Endothelial cell of umbilical vein (primary cell): ENCODE measurements at regions not wholly inside any gene's neighbourhood (a gene's known extent, or its start where the extent isn't known, plus 50 kb on each side); places are given as distances from the start of the nearest gene placed in this dataset.

Experiments used
- BruUV-seq: library from RNA; stranded (reverse); fragments of 400-500 nt; replicated peaks from 2 replicates; lab custom pipeline; 2021; lab: Mats Ljungman, UMichigan
- CTCF ChIA-PET: fragments of 300-600, 350-600 bp; sonication (Branson Sonifier 250); formaldehyde crosslinking; loops from one replicate; lab custom pipeline; 2021; ENCODE audit warnings: antibody characterized with exemption, inconsistent platforms; lab: Charles Lee
- POLR2A ChIA-PET: fragments of 300-600, 350-600 bp; sonication (Branson Sonifier 250); formaldehyde crosslinking; loops from one replicate; lab custom pipeline; 2021; ENCODE audit warnings: antibody characterized with exemption, inconsistent platforms; lab: Charles Lee
- DNase-seq: peaks from one replicate; pipeline ENCODE4 v3.0.0-alpha.2; 2011; ENCODE audit warnings: low read depth, low spot score
- FAIRE-seq: peaks from 2 replicates; lab custom pipeline; 2011; peaks lifted over from hg19 to GRCh38; lab: Jason Lieb, UNC
- H2AFZ ChIP-seq: 2 replicates; pipeline ENCODE4 v1.6.0; 2012; ENCODE audit warnings: low read depth, low read length, control low read depth, inconsistent platforms
- H3K27ac ChIP-seq: 2 replicates; pipeline ENCODE4 v1.5.1; 2011; ENCODE audit warnings: low read depth, mild to moderate bottlenecking, control low read depth, low read length, moderate library complexity; ENCODE audit not compliant: insufficient read depth
- H3K27me3 ChIP-seq, 2 experiments: 2 replicates each; pipeline versions ENCODE4 v1.6.0 to v1.6.1; 2011; ENCODE audit warnings: low read length in 2 of 2, mixed read lengths in 1 of 2; ENCODE audit not compliant: control insufficient read depth in 2 of 2, insufficient read depth in 2 of 2
- H3K36me3 ChIP-seq, 2 experiments: 2 replicates in 1 of 2; 3 replicates in 1 of 2; pipeline ENCODE4 v1.5.1; 2011; ENCODE audit warnings: low read length in 2 of 2, mild to moderate bottlenecking in 1 of 2, moderate library complexity in 1 of 2; ENCODE audit not compliant: control insufficient read depth in 2 of 2, insufficient read depth in 2 of 2; ENCODE audit errors: extremely low read depth in 1 of 2
- H3K4me1 ChIP-seq: 3 replicates; pipeline ENCODE4 v1.5.1; 2011; ENCODE audit warnings: mild to moderate bottlenecking, low read length; ENCODE audit not compliant: control insufficient read depth, insufficient read depth; ENCODE audit errors: extremely low read depth
- H3K4me2 ChIP-seq: 2 replicates; pipeline ENCODE4 v1.6.1; 2011; ENCODE audit warnings: low read length, control low read depth, mixed read lengths; ENCODE audit not compliant: insufficient read depth
- H3K4me3 ChIP-seq, 3 experiments: fragments of 200-600 bp in 1 of 3; sonication (generic), shearing (Covaris generic) in 1 of 3; replicated peaks in 1 of 3; 2 replicates each; pipeline ENCODE4 v1.5.1; 2011 to 2016; ENCODE audit warnings: control low read depth in 3 of 3, low read length in 3 of 3, mild to moderate bottlenecking in 2 of 3, inconsistent platforms in 1 of 3, low read depth in 1 of 3, moderate library complexity in 1 of 3; ENCODE audit not compliant: insufficient read depth in 1 of 3
- H3K79me2 ChIP-seq: 2 replicates; pipeline ENCODE4 v1.6.0; 2012; ENCODE audit warnings: low read length, inconsistent platforms; ENCODE audit not compliant: control insufficient read depth, insufficient read depth
- H3K9ac ChIP-seq: replicated peaks from 2 replicates; pipeline ENCODE3; 2011; ENCODE audit warnings: low read length, control low read depth; ENCODE audit not compliant: insufficient read depth; ENCODE audit errors: extremely low read depth
- H3K9me1 ChIP-seq: replicated peaks from 3 replicates; pipeline ENCODE4 v1.6.0; 2011; ENCODE audit warnings: mild to moderate bottlenecking, low read length; ENCODE audit not compliant: control insufficient read depth, insufficient read depth; ENCODE audit errors: extremely low read depth
- H3K9me3 ChIP-seq: replicated peaks from 2 replicates; pipeline ENCODE4 v1.5.1; 2012; ENCODE audit warnings: low read length, inconsistent platforms; ENCODE audit not compliant: control insufficient read depth, insufficient read depth
- H4K20me1 ChIP-seq: replicated peaks from 2 replicates; pipeline ENCODE3; 2011; ENCODE audit warnings: mild to moderate bottlenecking, low read length; ENCODE audit not compliant: control insufficient read depth, insufficient read depth; ENCODE audit errors: extremely low read depth
- CTCF ChIP-seq, 2 donors: IDR thresholded peaks; 1 replicate in 1 of 2; 2 replicates in 1 of 2; pipeline ENCODE4 v1.5.1; 2011; ENCODE audit warnings: low read length in 2 of 2, mild to moderate bottlenecking in 2 of 2, moderate library complexity in 2 of 2, control low read depth in 1 of 2, inconsistent platforms in 1 of 2, low read depth in 1 of 2; ENCODE audit not compliant: insufficient read depth in 1 of 2; ENCODE audit errors: extremely low read depth in 1 of 2
- EZH2 ChIP-seq: IDR thresholded peaks from 2 replicates; pipeline ENCODE4 v1.6.1; 2012; ENCODE audit warnings: borderline replicate concordance, low read depth, mild to moderate bottlenecking, moderate library complexity, low read length, inconsistent platforms; ENCODE audit not compliant: severe bottlenecking
- FOS ChIP-seq: IDR thresholded peaks from 2 replicates; pipeline ENCODE4 v1.6.1; 2011; ENCODE audit warnings: mild to moderate bottlenecking, low read length, moderate library complexity, borderline replicate concordance; ENCODE audit not compliant: insufficient read depth
- GATA2 ChIP-seq: IDR thresholded peaks from 2 replicates; pipeline ENCODE4 v1.7.0; 2011; ENCODE audit warnings: low read depth, mild to moderate bottlenecking, moderate library complexity, mixed read lengths, low read length; ENCODE audit not compliant: insufficient read length, insufficient read depth
- JUN ChIP-seq: IDR thresholded peaks from 2 replicates; pipeline ENCODE4 v1.6.1; 2011; ENCODE audit warnings: borderline replicate concordance, low read depth; ENCODE audit not compliant: insufficient read length, insufficient read depth
- MAX ChIP-seq: IDR thresholded peaks from 2 replicates; pipeline ENCODE4 v1.6.1; 2011; ENCODE audit not compliant: insufficient read depth, insufficient read length
- MYC ChIP-seq: IDR thresholded peaks from one replicate; pipeline ENCODE4 v1.6.1; 2011; ENCODE audit warnings: mild to moderate bottlenecking, low read depth, low read length
- POLR2A ChIP-seq: IDR thresholded peaks from 2 replicates; pipeline ENCODE4 v1.6.1; 2012; ENCODE audit warnings: low read depth, mild to moderate bottlenecking, control low read depth, low read length
- POLR2AphosphoS5 ChIP-seq: IDR thresholded peaks from 2 replicates; pipeline ENCODE4 v1.6.1; 2012; ENCODE audit warnings: low read depth, mild to moderate bottlenecking, control low read depth, low read length, moderate library complexity; ENCODE audit not compliant: insufficient read depth
- dilution Hi-C: fragments of 300-500 bp; cut with MboI; formaldehyde crosslinking; loops from one replicate; pipeline ENCODE4 v1.15.0; 2019; ENCODE audit warnings: low sequenced_read_pairs; ENCODE audit not compliant: extremely low pct_ligation_motif_present
- intact Hi-C: fragments of 100-400 bp; cut with micrococcal nuclease; formaldehyde crosslinking; loops from one replicate; pipeline ENCODE4 v1.10.0; 2022

GRCh38 chr18:67717800-67718199, 201.3 kb upstream of the DSEL start:
- H3K4me1 ChIP-seq: no peaks in the 10 kb centered on the region
- no peaks in the 10 kb centered on the region for H4K20me1 ChIP-seq
- no peak overlapping the region for H3K27ac ChIP-seq
- H3K36me3 ChIP-seq: no peaks in the 10 kb centered on the region
- H3K4me3 ChIP-seq: no peak overlapping the region
- dilution Hi-C loops (no loop called here), intact Hi-C loops (no loop called here)
- H3K27me3 ChIP-seq: no peaks in the 10 kb centered on the region
- FAIRE-seq (no peak), DNase-seq (no peak)
- H3K79me2 ChIP-seq: no peaks in the 10 kb centered on the region
- no TSS peak for BruUV-seq
- TF ChIP-seq FOS (no peak), MYC (no peak), MAX (no peak), GATA2 (no peak), EZH2 (no peak), POLR2AphosphoS5 (no peak), JUN (no peak), POLR2A (no peak), CTCF (IDR thresholded peaks at IDR 0.05; ENCODE audit: extremely low read depth in 1 of 2, insufficient read depth in 1 of 2, low read depth in 1 of 2, low read length in 2 of 2) (no peak)
- no peak overlapping the region for H3K4me2 ChIP-seq
- H3K9me3 ChIP-seq: no peaks in the 10 kb centered on the region
- no peaks in the 10 kb centered on the region for H3K9me1 ChIP-seq
- H2AFZ ChIP-seq: no peak overlapping the region
- H3K9ac ChIP-seq: no peak overlapping the region
- POLR2A ChIA-PET: no interaction called here
- CTCF ChIA-PET: no interaction called here
